GM12892 (cell line): ENCODE measurements at regions not wholly inside any gene's neighbourhood (a gene's known extent, or its start where the extent isn't known, plus 50 kb on each side); places are given as distances from the start of the nearest gene placed in this dataset.

Source experiments
- DNase-seq: peaks from one replicate; pipeline ENCODE4 v3.0.0; 2011; ENCODE audit not compliant: insufficient read length
- FAIRE-seq: peaks from 2 replicates; lab custom pipeline; 2011; peaks lifted over from hg19 to GRCh38; lab: Jason Lieb, UNC
- POLR2A ChIP-seq: IDR thresholded peaks from 2 replicates; pipeline ENCODE4 v1.6.1; 2011; ENCODE audit warnings: low read depth, low read length, control low read depth
- POLR2AphosphoS5 ChIP-seq: IDR thresholded peaks from 2 replicates; pipeline ENCODE4 v1.6.1; 2011; ENCODE audit warnings: low read depth, low read length, control low read depth
- TAF1 ChIP-seq: IDR thresholded peaks from 2 replicates; pipeline ENCODE4 v1.6.1; 2011; ENCODE audit warnings: low read depth, mild to moderate bottlenecking, control low read depth, low read length, borderline replicate concordance

DNA sequence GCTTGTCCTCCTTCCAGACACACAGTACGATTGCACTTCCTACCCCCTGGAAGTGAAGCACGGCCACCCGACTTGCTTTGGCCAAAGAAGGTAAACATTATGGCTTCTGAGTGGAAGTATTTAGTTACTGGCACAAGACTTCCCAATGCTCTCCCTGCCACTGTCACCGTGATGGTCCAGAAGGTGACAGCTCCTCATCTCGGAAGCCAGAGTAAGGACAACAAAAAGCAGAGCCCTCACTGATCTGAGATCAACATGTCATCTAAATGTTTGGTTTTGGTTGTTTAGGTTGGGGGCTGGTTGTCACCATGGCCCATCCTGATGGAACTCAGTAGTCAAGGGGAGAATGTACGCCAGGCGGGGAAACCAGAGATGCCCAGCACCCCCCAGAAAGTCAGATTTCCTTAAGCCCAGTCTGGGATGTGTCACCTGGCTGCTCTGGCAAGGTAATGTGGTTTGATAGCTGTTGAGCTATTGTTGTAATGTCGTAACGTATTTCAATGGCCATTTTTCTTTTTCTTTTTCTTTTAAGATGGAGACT lies 170.1 kb upstream of the ZNF536 start:
- DNase-seq, result no peak
- TF ChIP-seq TAF1 (no peak), POLR2A (no peak), POLR2AphosphoS5 (no peak)
- no peak for FAIRE-seq

DNA sequence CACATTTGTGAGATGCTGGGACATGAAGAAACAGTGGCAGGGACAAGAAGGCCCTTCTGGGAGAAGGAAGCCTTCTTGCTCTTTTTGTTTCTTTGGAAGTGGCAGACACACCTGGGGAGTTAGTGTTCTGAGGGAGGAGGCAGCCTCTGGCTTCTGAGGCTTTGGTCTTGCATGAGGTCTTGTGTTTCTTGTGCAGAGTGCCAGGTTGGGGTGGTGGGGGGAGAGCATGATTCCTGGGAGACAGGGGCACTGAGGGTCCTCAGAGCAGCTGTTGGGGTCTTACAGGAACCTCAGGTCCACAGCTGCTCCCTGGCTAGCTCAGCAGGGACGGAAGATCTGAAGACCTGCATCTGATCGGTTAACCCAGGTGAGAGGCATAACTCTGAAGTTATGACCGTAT lies 167.5 kb upstream of the ZNF536 start:
- no peak for TF ChIP-seq POLR2AphosphoS5
- no peak for TF ChIP-seq POLR2A
- TF ChIP-seq TAF1, result no peak
- DNase-seq (no peak), FAIRE-seq (no peak)

DNA sequence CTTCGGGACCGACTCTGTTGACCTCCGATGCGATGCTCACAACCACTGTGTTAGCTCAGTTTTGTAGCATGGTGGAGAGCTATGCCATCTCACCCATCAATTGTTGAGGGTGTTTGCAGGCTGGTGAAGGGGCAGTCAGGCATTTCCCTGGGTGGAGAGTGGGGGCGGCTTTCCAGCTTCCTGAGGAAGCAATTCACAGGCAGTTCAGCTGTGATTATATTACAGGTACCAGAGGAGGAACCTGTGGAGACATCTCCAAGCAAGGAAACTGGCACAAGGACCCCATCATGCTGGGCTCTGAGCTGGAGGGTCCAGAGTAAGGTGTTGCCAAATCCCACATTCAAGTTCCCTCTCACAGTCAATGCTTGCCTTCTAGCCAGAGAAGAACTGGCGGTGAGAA lies 166.0 kb upstream of the ZNF536 start:
- TF ChIP-seq TAF1 (no peak), POLR2A (no peak), POLR2AphosphoS5 (no peak)
- DNase-seq (no peak), FAIRE-seq (no peak)

DNA sequence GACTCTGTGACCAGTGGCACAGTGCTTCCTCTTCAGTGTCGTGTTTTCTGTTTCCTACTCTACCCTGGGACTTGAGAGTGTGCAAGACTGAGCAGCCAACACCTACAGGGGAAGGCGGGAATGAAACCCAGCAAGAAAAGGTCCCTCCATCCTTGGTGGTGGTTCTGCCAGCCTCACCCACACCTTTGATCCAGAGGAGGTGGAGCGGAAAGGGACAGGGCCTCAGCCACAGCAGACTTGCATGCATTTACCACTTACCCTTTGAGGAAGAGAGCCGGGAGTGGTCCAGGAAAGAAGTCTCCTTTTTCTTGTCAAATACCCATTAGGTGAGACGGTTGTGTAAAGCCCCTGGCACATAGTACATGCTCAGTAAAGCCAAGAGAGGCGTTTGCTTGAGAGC lies 164.8 kb upstream of the ZNF536 start:
- no peak for TF ChIP-seq TAF1
- TF ChIP-seq POLR2A, result no peak
- no peak for TF ChIP-seq POLR2AphosphoS5
- DNase-seq (no peak), FAIRE-seq (no peak)

DNA sequence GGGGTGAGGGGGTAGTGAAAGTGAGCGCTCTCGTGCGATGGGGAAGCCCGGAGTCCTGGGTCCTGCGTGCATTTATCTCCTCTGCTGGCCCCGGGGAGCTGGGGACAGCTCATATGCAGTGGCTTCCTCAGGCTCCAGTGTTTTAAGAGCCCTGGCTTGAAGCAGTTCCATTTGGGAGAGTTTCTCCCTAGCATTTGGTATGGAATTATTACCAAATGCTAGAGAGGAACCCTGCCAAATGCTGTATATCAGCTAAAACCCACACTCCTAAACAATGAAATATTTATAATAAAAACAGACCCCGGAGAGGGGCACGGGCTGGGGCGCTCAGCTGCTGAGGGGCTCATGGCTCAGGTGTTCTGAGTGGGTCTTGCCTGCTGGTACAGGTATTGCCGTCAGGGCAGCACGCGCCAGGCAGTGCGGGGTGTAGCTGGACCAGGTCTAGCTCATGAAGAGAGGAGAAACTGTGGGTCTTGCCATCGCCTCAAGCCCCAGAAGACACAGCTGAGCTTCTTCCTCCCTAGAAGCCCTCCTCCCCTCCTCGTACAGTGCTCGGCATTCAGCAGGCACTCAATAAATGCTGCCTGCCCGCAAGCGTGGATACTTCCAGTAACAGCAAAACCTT lies 163.6 kb upstream of the ZNF536 start:
- no peak for FAIRE-seq
- TF ChIP-seq POLR2AphosphoS5 (no peak), TAF1 (no peak), POLR2A (no peak)
- DNase-seq, result no peak

DNA sequence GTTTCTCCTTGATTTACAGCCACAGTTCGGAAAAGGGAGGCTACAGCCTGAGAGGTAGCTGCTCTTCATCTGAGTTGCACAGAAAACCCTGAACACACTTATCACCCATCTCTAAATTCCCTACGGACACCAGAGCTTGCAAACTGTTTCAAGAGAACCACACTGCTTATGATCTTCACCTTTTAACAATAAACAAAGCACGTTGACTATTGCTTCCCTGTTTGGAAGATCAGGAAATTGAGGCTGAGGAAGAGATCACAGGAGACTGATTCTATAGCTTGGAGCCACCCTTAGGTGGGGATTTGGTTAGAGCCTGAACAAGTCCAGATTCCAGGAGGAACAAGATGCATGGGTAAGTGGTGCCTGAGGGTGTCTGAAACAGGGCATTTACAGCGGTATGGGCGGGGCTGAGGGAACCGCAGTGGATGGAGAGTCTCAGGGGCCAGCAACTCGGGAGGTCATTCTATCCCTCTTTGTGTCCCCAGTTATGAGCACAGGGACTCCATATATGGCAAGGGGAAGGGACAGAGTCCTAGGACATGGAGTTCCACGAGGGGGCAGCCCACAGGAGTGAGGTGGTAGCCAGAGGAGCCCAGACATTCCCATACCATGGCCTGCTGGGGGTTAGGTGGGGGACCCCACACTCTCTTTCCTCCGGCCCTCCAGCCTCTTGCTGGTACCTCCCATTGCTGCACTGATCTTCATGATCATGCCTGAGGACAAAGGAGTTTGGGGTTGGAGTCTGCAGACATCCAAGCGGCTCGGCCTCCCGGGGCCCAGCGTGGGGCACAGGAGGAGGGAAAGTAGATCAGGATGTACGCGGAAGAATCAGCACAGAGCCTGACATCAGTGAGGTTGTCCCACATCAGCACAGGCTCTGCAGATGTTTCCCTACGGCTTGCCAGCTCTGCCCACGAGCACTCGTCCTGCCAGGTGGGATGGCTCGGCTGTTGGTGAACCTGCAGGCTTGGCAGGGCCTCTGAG lies 162.3 kb upstream of the ZNF536 start:
- TF ChIP-seq TAF1, result no peak
- TF ChIP-seq POLR2AphosphoS5, result no peak
- no peak for TF ChIP-seq POLR2A
- no peak for DNase-seq
- no peak for FAIRE-seq

DNA sequence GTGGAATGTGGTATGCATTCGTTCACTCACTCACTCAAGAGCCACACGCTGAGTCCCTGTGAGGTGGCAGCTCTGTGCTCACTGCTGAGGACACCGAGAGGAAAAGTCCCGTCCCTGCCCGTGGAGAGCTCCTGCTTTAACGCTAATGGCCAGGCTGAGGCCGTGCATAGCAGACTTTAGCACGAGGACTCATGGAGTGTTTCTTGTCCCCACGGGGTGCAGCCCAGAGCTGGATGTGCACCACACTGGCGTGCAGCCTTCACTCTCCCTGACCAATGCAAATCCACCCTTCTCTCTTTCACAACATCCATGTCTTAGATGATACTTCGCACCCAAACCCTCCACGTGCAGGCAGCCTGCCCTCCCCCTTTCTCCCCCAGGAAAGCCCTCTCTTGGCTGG lies 159.6 kb upstream of the ZNF536 start:
- DNase-seq (no peak), FAIRE-seq (no peak)
- TF ChIP-seq TAF1, result no peak
- TF ChIP-seq POLR2AphosphoS5, result no peak
- TF ChIP-seq POLR2A, result no peak

DNA sequence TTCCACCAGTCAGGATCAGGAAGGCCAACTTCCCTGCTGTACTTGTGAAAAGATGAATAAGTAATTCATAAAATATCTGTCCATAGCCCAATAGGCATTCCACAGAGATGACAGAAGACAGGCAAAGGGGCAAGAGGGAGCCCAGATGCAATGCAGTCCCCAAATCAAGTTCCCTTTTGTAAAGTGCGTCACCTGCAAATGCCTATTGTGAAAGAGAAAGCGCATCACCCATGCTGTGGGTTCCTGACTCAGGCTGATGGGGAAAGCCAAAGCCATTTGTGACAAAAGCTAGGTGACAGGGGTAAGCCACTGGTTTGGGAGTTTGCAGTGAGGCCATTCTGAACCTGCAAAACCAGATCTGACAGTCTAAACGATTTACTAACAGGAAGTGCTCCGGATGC lies 157.5 kb upstream of the ZNF536 start:
- DNase-seq (no peak), FAIRE-seq (no peak)
- no peak for TF ChIP-seq TAF1
- TF ChIP-seq POLR2AphosphoS5, result no peak
- TF ChIP-seq POLR2A, result no peak

DNA sequence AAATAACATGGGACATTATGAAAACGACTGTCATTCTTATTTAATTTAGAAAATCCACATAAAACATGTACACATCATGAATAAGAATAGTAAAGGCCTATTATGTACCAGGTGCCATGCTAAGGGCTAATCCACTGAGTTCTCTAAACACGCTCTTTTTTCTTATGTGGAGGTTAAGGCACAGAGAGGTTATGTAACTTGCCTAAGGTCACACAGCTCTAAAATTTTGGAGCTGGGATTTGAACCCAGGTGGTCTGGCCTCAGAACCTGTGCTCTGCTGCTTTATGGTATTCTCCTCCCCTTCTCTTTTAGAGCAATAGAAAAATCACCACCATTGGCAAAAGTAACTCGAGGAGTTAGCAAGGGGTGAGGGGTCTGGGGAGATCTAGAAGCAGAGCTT lies 156.9 kb upstream of the ZNF536 start:
- TF ChIP-seq TAF1, result no peak
- no peak for TF ChIP-seq POLR2A
- no peak for TF ChIP-seq POLR2AphosphoS5
- DNase-seq, result no peak
- no peak for FAIRE-seq

DNA sequence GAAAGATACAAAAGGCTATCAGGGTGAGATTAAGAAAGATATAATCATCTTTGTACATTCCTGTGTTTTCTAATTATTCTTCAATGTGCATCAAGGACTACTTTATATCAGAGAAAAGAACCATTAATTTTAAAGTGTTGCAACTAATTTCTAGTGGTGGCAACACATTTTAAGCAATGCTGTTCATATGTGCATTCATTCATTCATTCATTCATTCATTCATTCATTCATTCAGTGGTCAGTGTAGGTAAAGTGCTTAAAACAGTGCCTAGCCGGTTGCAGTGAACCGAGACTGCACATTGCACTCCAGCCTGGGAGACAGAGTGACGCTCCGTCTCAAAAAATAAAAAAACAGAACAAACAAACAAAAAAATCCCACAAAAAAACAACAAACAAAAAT lies 155.7 kb upstream of the ZNF536 start:
- FAIRE-seq, result no peak
- TF ChIP-seq POLR2AphosphoS5 (no peak), TAF1 (no peak), POLR2A (no peak)

DNA sequence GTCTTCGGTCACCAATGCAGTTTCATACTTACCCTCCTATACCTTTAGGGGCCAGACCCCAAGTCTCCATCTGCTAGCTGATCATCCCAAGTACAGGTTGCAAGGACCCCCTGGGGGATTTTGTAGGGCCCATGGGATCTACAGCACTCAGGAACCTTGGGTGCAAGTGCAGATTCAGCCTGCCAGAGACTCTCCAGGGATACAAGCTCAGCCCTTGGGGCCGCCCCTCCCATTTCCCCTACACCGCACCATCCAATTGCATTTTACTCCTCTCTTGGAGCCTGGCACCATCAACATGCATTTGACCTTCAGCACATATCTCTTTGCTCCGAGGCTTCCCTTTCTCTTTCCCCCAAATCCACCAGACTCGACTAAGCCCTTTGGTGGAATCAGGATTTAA lies 154.7 kb upstream of the ZNF536 start:
- DNase-seq (no peak), FAIRE-seq (no peak)
- no peak for TF ChIP-seq TAF1
- TF ChIP-seq POLR2A, result no peak
- TF ChIP-seq POLR2AphosphoS5, result no peak

More for the DNA sequence above, 155.7 kb upstream of the ZNF536 start:
- DNase-seq, result no peak
